RWPE1 (cell line): ENCODE measurements at regions not wholly inside any gene's neighbourhood (a gene's known extent, or its start where the extent isn't known, plus 50 kb on each side); places are given as distances from the start of the nearest gene placed in this dataset.

Experiments used
- CTCF ChIA-PET: fragments of 350-600 bp; sonication (Branson Sonifier 250); formaldehyde crosslinking; extraction: SDS; loops from one replicate; lab custom pipeline; 2021; lab: Yijun Ruan, JAX
- POLR2A ChIA-PET: fragments of 400-600 bp; formaldehyde crosslinking; extraction: SDS; loops from one replicate; lab custom pipeline; 2020; ENCODE audit warnings: antibody characterized with exemption; ENCODE audit not compliant: low non-redundant PET; lab: Yijun Ruan, JAX
- DNase-seq: peaks from one replicate; pipeline ENCODE4 v3.0.0; 2012; ENCODE audit warnings: low spot score
- H3K27ac ChIP-seq: fragments of 450-650 bp; 2 replicates; pipeline ENCODE4 v1.5.1; 2017
- TF ChIP-seq, protein P1 (sequence below): fragments of 450-650 bp; conservative IDR thresholded peaks from 2 replicates; pipeline ENCODE4 v1.5.1; 2017; ENCODE audit warnings: low read depth, mild to moderate bottlenecking

DNA sequence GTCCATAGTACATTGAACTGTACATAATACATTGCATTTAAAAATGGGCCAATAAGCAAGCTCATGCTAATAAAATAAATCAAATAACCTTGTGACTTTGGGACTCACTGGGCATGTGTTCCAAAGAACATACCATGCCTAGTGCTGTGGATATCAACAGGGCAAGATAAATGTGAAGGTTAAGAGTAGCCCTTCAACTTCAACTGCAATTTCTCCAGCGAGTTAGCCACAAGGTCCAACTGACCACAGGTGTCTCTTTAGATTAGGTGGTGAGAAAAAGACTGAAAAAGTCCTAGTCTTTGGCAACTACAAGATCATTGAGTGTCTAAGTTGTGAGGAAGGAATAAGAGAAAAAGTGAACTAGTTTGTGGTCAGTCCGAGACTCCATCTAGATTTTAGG lies 78.3 kb upstream of the ATP11B start:
- CTCF ChIA-PET: interaction anchor here (1.0 to 1.3 kb wide), 4 partner anchors 12 to 123 kb away, joined by 3 to 5 read pairs (median 4); partner anchors contain the start of gene ATP11B
- no peak overlapping the region for H3K27ac ChIP-seq
- POLR2A ChIA-PET: no interaction called here
- DNase-seq: no peak
- TF ChIP-seq, protein P1, sequence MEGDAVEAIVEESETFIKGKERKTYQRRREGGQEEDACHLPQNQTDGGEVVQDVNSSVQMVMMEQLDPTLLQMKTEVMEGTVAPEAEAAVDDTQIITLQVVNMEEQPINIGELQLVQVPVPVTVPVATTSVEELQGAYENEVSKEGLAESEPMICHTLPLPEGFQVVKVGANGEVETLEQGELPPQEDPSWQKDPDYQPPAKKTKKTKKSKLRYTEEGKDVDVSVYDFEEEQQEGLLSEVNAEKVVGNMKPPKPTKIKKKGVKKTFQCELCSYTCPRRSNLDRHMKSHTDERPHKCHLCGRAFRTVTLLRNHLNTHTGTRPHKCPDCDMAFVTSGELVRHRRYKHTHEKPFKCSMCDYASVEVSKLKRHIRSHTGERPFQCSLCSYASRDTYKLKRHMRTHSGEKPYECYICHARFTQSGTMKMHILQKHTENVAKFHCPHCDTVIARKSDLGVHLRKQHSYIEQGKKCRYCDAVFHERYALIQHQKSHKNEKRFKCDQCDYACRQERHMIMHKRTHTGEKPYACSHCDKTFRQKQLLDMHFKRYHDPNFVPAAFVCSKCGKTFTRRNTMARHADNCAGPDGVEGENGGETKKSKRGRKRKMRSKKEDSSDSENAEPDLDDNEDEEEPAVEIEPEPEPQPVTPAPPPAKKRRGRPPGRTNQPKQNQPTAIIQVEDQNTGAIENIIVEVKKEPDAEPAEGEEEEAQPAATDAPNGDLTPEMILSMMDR: no peak

DNA sequence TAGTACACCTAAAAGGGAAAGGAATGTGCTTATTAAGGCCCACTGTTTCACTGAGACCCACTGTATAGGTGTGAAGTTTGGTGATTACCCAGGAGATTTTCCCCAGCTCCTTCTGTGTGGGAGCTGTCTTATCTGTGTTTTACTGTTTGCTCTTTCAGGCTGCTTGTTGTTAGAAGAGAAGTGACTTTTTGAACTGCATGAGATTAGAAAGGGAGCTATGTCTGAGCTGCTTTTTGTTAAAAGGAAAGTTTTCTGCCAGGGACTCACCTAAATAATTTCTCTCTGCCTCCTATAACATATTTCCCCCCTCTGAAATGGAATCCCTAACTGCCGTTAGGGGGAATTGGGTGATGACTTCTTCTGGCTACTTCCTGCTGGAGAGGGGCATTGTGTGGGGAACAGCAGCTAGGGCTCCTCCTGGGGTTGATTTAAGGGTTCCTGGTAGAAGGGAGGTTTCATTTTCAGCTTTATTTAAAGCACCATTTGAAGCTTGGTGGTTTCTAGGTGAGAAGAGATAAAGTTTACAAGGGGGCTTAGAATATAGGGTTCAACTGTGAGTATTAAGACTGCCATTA lies 77.1 kb upstream of the ATP11B start:
- ChIA-PET POLR2A (no interaction called here), CTCF (interaction anchor here (0.6 kb wide), 1 partner anchor 79 kb away, joined by 4 read pairs; no protein-coding TSS in a partner anchor)
- TF ChIP-seq, protein P1: no peak
- no peak for DNase-seq
- H3K27ac ChIP-seq: no peak overlapping the region

DNA sequence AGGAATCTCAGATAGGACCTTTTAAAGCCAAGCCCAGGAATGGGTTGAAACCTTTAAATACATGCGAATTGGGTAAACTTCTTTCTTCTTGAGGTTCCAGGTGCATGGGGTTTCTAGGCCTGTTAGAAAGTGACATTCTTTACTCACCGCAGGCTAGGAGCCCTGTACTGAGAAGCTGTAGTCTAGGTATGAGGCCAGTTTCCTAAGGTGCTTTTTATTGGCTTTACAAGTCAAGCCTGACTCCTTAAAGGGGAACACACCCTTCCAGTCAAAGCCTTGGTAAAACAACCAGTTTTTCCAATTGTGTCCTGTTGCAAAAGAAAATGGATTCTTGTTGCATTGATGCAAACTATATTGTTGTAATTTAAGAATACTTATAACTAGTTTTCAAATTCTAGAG lies 76.1 kb upstream of the ATP11B start:
- no peak for DNase-seq
- POLR2A ChIA-PET: no interaction called here
- TF ChIP-seq, protein P1: no peak
- H3K27ac ChIP-seq: no peak overlapping the region
- CTCF ChIA-PET: interaction anchor here (0.6 kb wide), 1 partner anchor 655 kb away, joined by 5 read pairs; no protein-coding TSS in a partner anchor

DNA sequence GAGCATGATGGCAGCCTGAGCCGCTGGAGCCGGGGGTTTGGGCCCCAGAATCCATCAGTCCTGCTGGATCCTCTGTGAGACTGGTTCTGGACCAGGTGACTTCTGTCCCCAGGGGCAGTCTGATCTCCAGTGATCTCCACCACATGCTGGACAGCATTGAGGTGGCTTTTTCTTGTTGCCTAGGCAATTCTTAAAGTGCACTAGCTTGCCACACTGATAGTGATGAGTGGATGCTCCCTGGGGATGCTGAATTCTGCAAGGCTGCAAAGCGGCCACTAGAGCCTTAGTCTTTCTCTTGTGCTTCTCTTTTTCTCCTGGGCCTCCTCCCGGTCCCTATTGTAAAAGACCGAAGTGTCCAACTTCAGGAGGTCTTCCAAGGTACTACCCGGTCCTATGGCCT lies 70.4 kb upstream of the ATP11B start:
- no peak for DNase-seq
- ChIA-PET CTCF (interaction anchor here (1.0 kb wide), 1 partner anchor 12 kb away, joined by 3 read pairs; no protein-coding TSS in a partner anchor), POLR2A (no interaction called here)
- TF ChIP-seq, protein P1: no peak
- H3K27ac ChIP-seq: no peak overlapping the region

DNA sequence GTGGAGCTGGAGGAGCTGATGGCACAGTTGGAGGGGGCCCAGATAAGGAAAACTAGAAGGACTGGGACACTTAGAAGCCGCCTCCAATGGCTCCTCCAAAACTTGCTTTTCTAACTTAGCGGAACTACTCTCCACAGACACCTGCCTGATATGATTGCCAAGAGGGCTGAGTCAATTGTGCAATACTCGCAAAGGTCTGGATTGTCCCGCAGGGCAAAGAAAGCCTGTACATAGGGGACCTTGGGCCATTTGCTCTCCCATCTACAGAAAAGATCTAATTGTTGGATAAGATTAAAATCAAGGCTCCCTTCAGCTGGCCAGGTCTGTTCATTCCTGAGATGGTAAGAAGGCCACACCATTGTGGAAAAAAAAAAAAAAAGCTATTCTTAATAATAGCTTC lies 69.7 kb upstream of the ATP11B start:
- TF ChIP-seq, protein P1: no peak
- no peak overlapping the region for H3K27ac ChIP-seq
- no peak for DNase-seq
- ChIA-PET POLR2A (no interaction called here), CTCF (interaction anchor here (0.6 to 1.0 kb wide), 2 partner anchors 13 to 1397 kb away, joined by 3 read pairs; no protein-coding TSS in a partner anchor)

DNA sequence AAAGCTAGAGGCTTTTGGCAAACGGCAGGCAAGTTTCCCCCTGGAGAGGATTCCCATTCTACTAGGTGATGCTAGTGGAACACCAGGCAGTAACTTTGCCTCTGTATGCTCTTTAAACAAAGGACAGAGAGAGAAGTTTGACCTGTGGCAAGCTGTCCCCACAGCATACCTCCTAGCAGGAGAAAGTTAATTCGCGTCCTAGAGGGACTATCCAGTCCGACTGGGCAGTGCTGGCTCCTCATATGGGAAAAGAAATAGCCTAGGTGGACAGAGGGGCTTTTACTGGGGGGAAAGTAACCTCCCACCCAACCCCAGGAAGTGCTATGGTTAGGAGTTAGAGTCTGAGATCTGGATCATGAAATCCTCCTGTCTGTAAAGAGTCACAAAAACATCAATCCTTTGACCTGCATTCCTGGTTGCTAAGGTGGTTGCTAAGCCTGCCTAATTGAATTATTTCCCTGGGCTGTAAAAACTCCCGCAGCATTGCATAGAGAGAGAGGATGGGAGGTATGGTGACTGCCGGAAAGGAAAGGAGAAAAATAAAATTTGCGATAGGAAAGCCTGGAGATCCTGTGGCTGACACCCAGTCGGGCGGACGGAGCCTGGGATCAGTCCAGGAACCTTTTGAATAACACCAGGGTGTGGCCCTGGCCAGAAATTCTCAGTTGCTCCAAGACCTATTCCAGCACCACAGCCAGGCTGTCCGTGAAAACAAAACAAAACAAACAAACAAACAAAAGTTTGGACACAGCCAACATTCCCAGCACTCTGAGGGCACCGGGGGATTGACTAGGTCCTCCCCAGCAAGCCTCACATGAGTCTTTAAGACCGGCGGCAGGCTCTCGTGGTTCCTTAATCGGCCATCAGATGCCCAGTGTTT lies 67.7 kb upstream of the ATP11B start:
- ChIA-PET POLR2A (no interaction called here), CTCF (no interaction called here)
- no peak for DNase-seq
- TF ChIP-seq, protein P1: no peak
- no peak overlapping the region for H3K27ac ChIP-seq
